ENCODE measurements at regions not wholly inside any gene's neighbourhood (a gene's known extent, or its start where the extent isn't known, plus 50 kb on each side); places are given as distances from the start of the nearest gene placed in this dataset.

DNA sequence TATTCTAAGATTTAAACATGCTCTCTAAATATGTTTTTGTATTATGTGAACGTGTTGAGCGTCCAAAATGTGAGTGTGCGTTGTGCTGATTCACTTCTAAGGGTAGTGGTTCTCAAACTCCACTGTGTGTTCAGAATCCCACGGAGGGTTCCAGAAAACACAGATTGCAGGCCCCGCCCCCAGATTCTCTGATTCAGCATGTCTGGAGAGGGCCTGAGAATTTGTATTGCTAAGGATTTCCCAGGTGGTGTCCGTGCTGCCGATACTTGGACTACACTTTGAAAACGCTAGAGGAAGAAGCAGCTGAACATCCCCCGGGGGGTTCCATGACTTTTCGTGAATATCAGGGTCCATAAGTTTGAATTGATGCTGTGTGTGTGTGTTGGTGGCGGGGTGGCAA is 1043.2 kb upstream of the WWC1 start:
- ChIA-PET POLR2A (no interaction called here), CTCF (no interaction called here)
- intact Hi-C loops (cut with micrococcal nuclease), result no loop called here
- H3K27ac ChIP-seq (ENCODE audit: low read depth, low read length), result no peak overlapping the region
- no peak for DNase-seq
- Mint-ChIP-seq H3K9me3 (peaks cover 0 to 19% (median 0%) of the 10 kb centered on the region in 11 donors), H3K27me3 (peaks cover 0 to 4% (median 0%) of the 10 kb centered on the region in 5 donors), H3K4me3 (no peak overlapping the region), H3K27ac (no peak overlapping the region), H3K36me3 (no peaks in the 10 kb centered on the region), H3K4me1 (no peaks in the 10 kb centered on the region)
- H3K4me3 ChIP-seq (ENCODE audit: low read length), result no peak overlapping the region
- ATAC-seq, result no peak
- no peaks in the 10 kb centered on the region for H3K27me3 ChIP-seq (ENCODE audit: control insufficient read depth in 2 of 2, insufficient read depth in 2 of 2, low read length in 2 of 2)
- H3K36me3 ChIP-seq (ENCODE audit: control insufficient read depth in 2 of 3, insufficient read depth in 3 of 3, low read length in 3 of 3), result no peaks in the 10 kb centered on the region
- no peaks in the 10 kb centered on the region for H3K9me3 ChIP-seq (ENCODE audit: control insufficient read depth in 2 of 3, low read length in 3 of 3)
- no peaks in the 10 kb centered on the region for H3K4me1 ChIP-seq (ENCODE audit: control insufficient read depth in 2 of 2, insufficient read depth in 2 of 2, low read length in 2 of 2)

DNA sequence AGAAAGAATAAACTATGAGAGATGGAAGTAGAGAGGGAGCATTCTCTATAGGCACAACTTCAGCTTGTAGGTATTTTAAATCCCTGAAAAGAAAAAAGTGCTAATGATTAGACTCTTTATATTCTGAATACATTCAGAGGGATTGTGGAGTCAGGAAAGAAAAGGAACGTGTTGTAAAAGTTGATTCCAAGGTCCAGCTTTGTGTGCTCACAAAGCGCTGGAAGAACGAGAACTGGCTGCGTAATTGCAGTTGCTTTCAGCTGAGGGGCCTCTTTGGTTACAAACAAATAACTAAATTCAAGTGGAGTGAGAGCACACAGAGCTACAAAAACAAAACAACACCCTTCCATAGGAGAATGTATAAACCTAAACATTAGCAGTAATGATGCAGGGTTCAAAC is 1040.4 kb upstream of the WWC1 start:
- Histone ChIP-seq H3K4me1 (ENCODE audit: control insufficient read depth in 2 of 2, insufficient read depth in 2 of 2, low read length in 2 of 2) (no peaks in the 10 kb centered on the region), H3K36me3 (ENCODE audit: control insufficient read depth in 2 of 3, insufficient read depth in 3 of 3, low read length in 3 of 3) (no peaks in the 10 kb centered on the region), H3K9me3 (ENCODE audit: control insufficient read depth in 2 of 3, low read length in 3 of 3) (no peaks in the 10 kb centered on the region), H3K27ac (ENCODE audit: low read depth, low read length) (no peak overlapping the region), H3K4me3 (ENCODE audit: low read length) (no peak overlapping the region), H3K27me3 (ENCODE audit: control insufficient read depth in 2 of 2, insufficient read depth in 2 of 2, low read length in 2 of 2) (no peaks in the 10 kb centered on the region)
- Mint-ChIP-seq H3K9me3 (peaks cover 0 to 25% (median 3%) of the 10 kb centered on the region in 11 donors), H3K4me3 (no peak overlapping the region), H3K27ac (no peak overlapping the region), H3K4me1 (no peaks in the 10 kb centered on the region), H3K36me3 (no peaks in the 10 kb centered on the region), H3K27me3 (no peaks in the 10 kb centered on the region)
- ChIA-PET CTCF (no interaction called here), POLR2A (no interaction called here)
- intact Hi-C loops (cut with micrococcal nuclease), result no loop called here
- DNase-seq (no peak), ATAC-seq (no peak)

DNA sequence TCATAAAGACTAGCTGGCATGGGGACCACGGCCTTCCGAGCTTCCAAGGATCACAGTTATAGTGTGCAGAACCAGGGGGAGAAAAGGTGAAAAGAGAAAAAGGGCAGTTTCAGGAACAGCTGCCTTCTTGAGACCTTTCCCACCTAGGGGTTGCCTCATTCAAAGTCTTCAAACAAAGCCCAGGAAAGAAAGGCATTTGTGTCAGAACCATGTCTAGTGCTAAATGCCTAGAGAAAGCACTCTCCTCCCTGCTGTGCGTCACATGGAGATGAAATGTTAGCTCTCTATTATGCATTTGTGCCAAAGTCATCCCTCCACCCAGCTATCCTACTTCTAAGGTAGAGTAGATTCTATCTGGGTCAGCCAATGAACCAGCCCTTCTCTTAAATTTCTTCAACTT is 1037.3 kb upstream of the WWC1 start:
- no peak overlapping the region for H3K27ac Mint-ChIP-seq
- Histone ChIP-seq H3K27ac (ENCODE audit: low read depth, low read length) (no peak overlapping the region), H3K4me1 (ENCODE audit: control insufficient read depth in 2 of 2, insufficient read depth in 2 of 2, low read length in 2 of 2) (no peaks in the 10 kb centered on the region), H3K4me3 (ENCODE audit: low read length) (no peak overlapping the region), H3K9me3 (ENCODE audit: control insufficient read depth in 2 of 3, low read length in 3 of 3) (no peaks in the 10 kb centered on the region), H3K36me3 (ENCODE audit: control insufficient read depth in 2 of 3, insufficient read depth in 3 of 3, low read length in 3 of 3) (no peaks in the 10 kb centered on the region), H3K27me3 (ENCODE audit: control insufficient read depth in 2 of 2, insufficient read depth in 2 of 2, low read length in 2 of 2) (no peaks in the 10 kb centered on the region)
- no peaks in the 10 kb centered on the region for H3K36me3 Mint-ChIP-seq
- no peak for DNase-seq
- H3K27me3 Mint-ChIP-seq, result no peaks in the 10 kb centered on the region
- H3K9me3 Mint-ChIP-seq, result peaks cover 0 to 33% (median 3%) of the 10 kb centered on the region in 11 donors
- no peak overlapping the region for H3K4me3 Mint-ChIP-seq
- intact Hi-C loops (cut with micrococcal nuclease), result no loop called here
- no peak for ATAC-seq
- ChIA-PET POLR2A (no interaction called here), CTCF (interaction anchor here (0.6 kb wide), 1 partner anchor 604 kb away, joined by 3 read pairs; no protein-coding TSS in a partner anchor)
- no peaks in the 10 kb centered on the region for H3K4me1 Mint-ChIP-seq

DNA sequence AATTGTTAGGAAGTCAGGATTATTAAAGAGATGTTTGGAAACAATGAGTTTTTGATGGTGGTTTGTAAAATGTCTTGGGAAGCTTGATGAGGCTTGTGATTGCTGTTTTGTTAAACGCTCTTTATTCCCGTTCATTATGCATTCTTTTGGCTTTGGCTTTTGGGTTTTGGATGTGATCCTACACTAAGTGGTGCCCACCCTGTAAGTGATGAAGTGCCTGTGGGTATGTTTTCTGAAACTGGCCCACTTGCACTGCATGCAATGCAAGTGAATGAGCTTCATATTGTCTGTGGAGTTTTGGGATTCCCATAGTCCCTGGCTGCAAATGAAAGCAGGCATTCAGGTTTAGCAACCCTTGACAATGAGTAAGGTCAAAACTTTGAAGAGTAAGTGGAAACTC is 1035.5 kb upstream of the WWC1 start:
- no peaks in the 10 kb centered on the region for H3K36me3 ChIP-seq (ENCODE audit: control insufficient read depth in 2 of 3, insufficient read depth in 3 of 3, low read length in 3 of 3)
- H3K4me1 ChIP-seq (ENCODE audit: control insufficient read depth in 2 of 2, insufficient read depth in 2 of 2, low read length in 2 of 2), result no peaks in the 10 kb centered on the region
- no peak overlapping the region for H3K4me3 ChIP-seq (ENCODE audit: low read length)
- ChIA-PET CTCF (no interaction called here), POLR2A (no interaction called here)
- H3K9me3 ChIP-seq (ENCODE audit: control insufficient read depth in 2 of 3, low read length in 3 of 3), result no peaks in the 10 kb centered on the region
- Mint-ChIP-seq H3K27ac (no peak overlapping the region), H3K4me3 (no peak overlapping the region), H3K4me1 (no peaks in the 10 kb centered on the region), H3K27me3 (no peaks in the 10 kb centered on the region), H3K36me3 (no peaks in the 10 kb centered on the region), H3K9me3 (peaks cover 0 to 24% (median 3%) of the 10 kb centered on the region in 11 donors)
- H3K27me3 ChIP-seq (ENCODE audit: control insufficient read depth in 2 of 2, insufficient read depth in 2 of 2, low read length in 2 of 2), result no peaks in the 10 kb centered on the region
- intact Hi-C loops (cut with micrococcal nuclease), result no loop called here
- ATAC-seq (no peak), DNase-seq (no peak)
- H3K27ac ChIP-seq (ENCODE audit: low read depth, low read length), result no peak overlapping the region

DNA sequence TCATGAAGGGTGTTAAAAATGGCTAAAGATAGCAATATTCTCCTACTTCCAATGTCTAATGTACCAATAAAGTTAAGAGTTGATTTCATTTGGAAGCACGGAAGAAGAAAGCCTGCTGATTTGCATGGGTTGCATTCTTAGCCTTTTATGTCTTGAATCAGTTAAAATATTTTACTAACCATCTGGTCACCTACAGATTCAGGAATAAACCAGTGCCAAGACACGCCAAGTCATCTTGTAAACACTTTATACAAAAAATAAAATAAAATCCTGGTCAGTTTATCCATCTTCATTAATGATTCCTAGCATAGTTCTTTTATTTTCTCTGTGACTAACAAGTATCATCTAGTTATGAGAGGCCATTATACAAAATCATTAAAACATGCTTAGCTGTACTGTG is 1031.6 kb upstream of the WWC1 start:
- Histone ChIP-seq H3K9me3 (ENCODE audit: control insufficient read depth in 2 of 3, low read length in 3 of 3) (no peaks in the 10 kb centered on the region), H3K27me3 (ENCODE audit: control insufficient read depth in 2 of 2, insufficient read depth in 2 of 2, low read length in 2 of 2) (no peaks in the 10 kb centered on the region), H3K4me1 (ENCODE audit: control insufficient read depth in 2 of 2, insufficient read depth in 2 of 2, low read length in 2 of 2) (no peaks in the 10 kb centered on the region), H3K36me3 (ENCODE audit: control insufficient read depth in 2 of 3, insufficient read depth in 3 of 3, low read length in 3 of 3) (no peaks in the 10 kb centered on the region), H3K4me3 (ENCODE audit: low read length) (no peak overlapping the region), H3K27ac (ENCODE audit: low read depth, low read length) (no peak overlapping the region)
- intact Hi-C loops (cut with micrococcal nuclease), result no loop called here
- Mint-ChIP-seq H3K27me3 (no peaks in the 10 kb centered on the region), H3K36me3 (no peaks in the 10 kb centered on the region), H3K27ac (no peak overlapping the region), H3K4me3 (no peak overlapping the region), H3K4me1 (no peaks in the 10 kb centered on the region), H3K9me3 (peaks cover 0 to 23% (median 0%) of the 10 kb centered on the region in 11 donors)
- CTCF ChIA-PET, result no interaction called here
- no peak for DNase-seq
- POLR2A ChIA-PET, result no interaction called here
- ATAC-seq, result no peak

DNA sequence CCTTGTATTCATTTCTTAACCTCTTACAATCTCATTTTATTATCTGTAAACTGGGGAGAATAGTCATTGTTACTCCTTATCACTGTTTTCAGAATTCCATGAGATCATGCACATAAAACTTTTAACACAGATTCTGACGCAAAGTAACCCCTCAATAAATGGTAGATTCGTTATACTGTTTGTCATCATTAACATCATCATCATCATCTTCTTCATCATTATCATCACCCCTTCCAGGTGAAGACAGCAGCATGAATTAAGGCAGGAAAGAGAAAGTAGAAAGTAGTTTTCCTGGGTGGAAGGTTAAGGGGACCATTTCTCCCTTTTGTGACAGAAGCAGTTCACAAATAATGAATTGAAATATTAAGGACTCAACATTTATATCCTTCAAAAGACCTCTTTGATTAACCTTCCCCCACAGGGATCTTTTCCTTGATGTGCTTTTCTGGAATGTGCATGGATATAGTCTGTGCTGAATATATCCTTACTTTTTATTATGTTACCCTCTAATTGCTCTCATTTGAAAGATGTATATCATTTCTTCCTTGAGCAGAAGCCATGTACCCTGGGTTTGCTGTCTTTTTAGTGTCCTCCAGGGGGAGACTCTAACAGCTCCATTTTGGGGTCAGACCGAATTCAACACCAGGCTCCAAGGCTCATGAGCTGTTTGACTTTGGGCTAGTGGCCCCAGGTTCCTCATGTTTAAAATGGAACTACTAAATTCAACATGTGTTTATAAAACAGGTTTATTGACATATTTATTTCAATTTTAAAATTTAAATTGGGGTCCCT is 1029.9 kb upstream of the WWC1 start:
- no peak overlapping the region for H3K27ac Mint-ChIP-seq
- H3K36me3 Mint-ChIP-seq, result no peaks in the 10 kb centered on the region
- no peak for ATAC-seq
- no peak overlapping the region for H3K27ac ChIP-seq (ENCODE audit: low read depth, low read length)
- H3K9me3 Mint-ChIP-seq, result peaks cover 0 to 18% (median 0%) of the 10 kb centered on the region in 11 donors
- no peak for DNase-seq
- no peak overlapping the region for H3K4me3 ChIP-seq (ENCODE audit: low read length)
- H3K9me3 ChIP-seq (ENCODE audit: control insufficient read depth in 2 of 3, low read length in 3 of 3), result no peaks in the 10 kb centered on the region
- intact Hi-C loops (cut with micrococcal nuclease), result no loop called here
- no peaks in the 10 kb centered on the region for H3K4me1 ChIP-seq (ENCODE audit: control insufficient read depth in 2 of 2, insufficient read depth in 2 of 2, low read length in 2 of 2)
- H3K4me1 Mint-ChIP-seq, result no peaks in the 10 kb centered on the region
- H3K27me3 ChIP-seq (ENCODE audit: control insufficient read depth in 2 of 2, insufficient read depth in 2 of 2, low read length in 2 of 2), result no peaks in the 10 kb centered on the region
- H3K36me3 ChIP-seq (ENCODE audit: control insufficient read depth in 2 of 3, insufficient read depth in 3 of 3, low read length in 3 of 3), result no peaks in the 10 kb centered on the region
- ChIA-PET POLR2A (no interaction called here), CTCF (no interaction called here)
- H3K27me3 Mint-ChIP-seq, result no peaks in the 10 kb centered on the region
- H3K4me3 Mint-ChIP-seq, result no peak overlapping the region

DNA sequence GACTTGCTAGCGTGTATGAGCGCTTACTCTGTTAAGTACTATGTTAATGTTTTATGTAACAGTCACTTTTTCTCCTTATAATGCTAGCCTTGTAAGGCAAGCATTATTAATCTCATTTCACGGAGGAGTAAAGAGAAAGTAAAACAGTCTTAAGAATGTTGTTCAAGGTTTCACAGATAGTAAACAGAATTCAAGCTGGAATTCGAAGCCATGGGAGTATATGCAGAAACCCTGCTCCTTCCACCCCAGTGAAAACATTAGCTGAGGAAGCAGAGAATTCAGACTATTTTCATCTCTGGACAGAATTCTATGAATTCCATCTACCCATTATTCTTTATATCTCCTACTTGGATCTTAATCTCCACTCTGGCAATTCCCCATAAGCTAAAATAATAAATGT is 1028.3 kb upstream of the WWC1 start:
- H3K27me3 ChIP-seq (ENCODE audit: control insufficient read depth in 2 of 2, insufficient read depth in 2 of 2, low read length in 2 of 2), result no peaks in the 10 kb centered on the region
- Mint-ChIP-seq H3K36me3 (no peaks in the 10 kb centered on the region), H3K27me3 (no peaks in the 10 kb centered on the region), H3K9me3 (peaks cover 0 to 7% (median 0%) of the 10 kb centered on the region in 11 donors), H3K4me3 (no peak overlapping the region), H3K27ac (no peak overlapping the region), H3K4me1 (no peaks in the 10 kb centered on the region)
- no peaks in the 10 kb centered on the region for H3K36me3 ChIP-seq (ENCODE audit: control insufficient read depth in 2 of 3, insufficient read depth in 3 of 3, low read length in 3 of 3)
- intact Hi-C loops (cut with micrococcal nuclease), result no loop called here
- no peaks in the 10 kb centered on the region for H3K9me3 ChIP-seq (ENCODE audit: control insufficient read depth in 2 of 3, low read length in 3 of 3)
- ChIA-PET POLR2A (no interaction called here), CTCF (no interaction called here)
- no peak overlapping the region for H3K27ac ChIP-seq (ENCODE audit: low read depth, low read length)
- H3K4me1 ChIP-seq (ENCODE audit: control insufficient read depth in 2 of 2, insufficient read depth in 2 of 2, low read length in 2 of 2), result no peaks in the 10 kb centered on the region
- DNase-seq (no peak), ATAC-seq (no peak)
- H3K4me3 ChIP-seq (ENCODE audit: low read length), result no peak overlapping the region

Measured in naive thymus-derived CD4-positive, alpha-beta T cell (primary cell).